H9 (cell line): ENCODE measurements at regions not wholly inside any gene's neighbourhood (a gene's known extent, or its start where the extent isn't known, plus 50 kb on each side); places are given as distances from the start of the nearest gene placed in this dataset.
"Not testable (repeated sequence)": the region's sequence is repeated elsewhere in the genome, so short reads cannot be mapped to it uniquely, and the experiment has no call there.

Source experiments
- DNase-seq: peaks from one replicate; pipeline ENCODE4 v3.0.0-alpha.2; 2017
- H2AFZ ChIP-seq: one replicate; pipeline ENCODE4 v1.6.1; 2013; ENCODE audit warnings: mild to moderate bottlenecking, low read length, control low read depth, moderate library complexity
- H2AK5ac ChIP-seq: 2 replicates; pipeline ENCODE4 v1.6.1; 2013; ENCODE audit warnings: low read length, control low read depth, mixed read lengths; ENCODE audit not compliant: insufficient read length
- H2BK120ac ChIP-seq: one replicate; pipeline ENCODE4 v1.6.1; 2013; ENCODE audit warnings: low read depth, mild to moderate bottlenecking, low read length, control low read depth, inconsistent platforms; ENCODE audit not compliant: poor library complexity, severe bottlenecking
- H2BK12ac ChIP-seq: 2 replicates; pipeline ENCODE4 v1.6.1; 2013; ENCODE audit warnings: low read length, control low read depth, mixed read lengths, low read depth; ENCODE audit not compliant: insufficient read length
- H2BK15ac ChIP-seq: 2 replicates; pipeline ENCODE4 v1.6.1; 2013; ENCODE audit warnings: low read depth, low read length, control low read depth
- H2BK20ac ChIP-seq: one replicate; pipeline ENCODE4 v1.6.1; 2013; ENCODE audit warnings: low read depth, mild to moderate bottlenecking, low read length, control low read depth, inconsistent platforms; ENCODE audit not compliant: poor library complexity, severe bottlenecking
- H2BK5ac ChIP-seq: 2 replicates; pipeline ENCODE4 v1.6.1; 2013; ENCODE audit warnings: low read length, control low read depth, mixed read lengths; ENCODE audit not compliant: insufficient read length
- H3K14ac ChIP-seq: 2 replicates; pipeline ENCODE4 v1.6.1; 2013; ENCODE audit warnings: low read length, control low read depth; ENCODE audit not compliant: insufficient read depth
- H3K18ac ChIP-seq: 2 replicates; pipeline ENCODE4 v1.6.1; 2013; ENCODE audit warnings: low read depth, mild to moderate bottlenecking, mixed read lengths, low read length, control low read depth; ENCODE audit not compliant: insufficient read length
- H3K23ac ChIP-seq: 2 replicates; pipeline ENCODE4 v1.6.1; 2013; ENCODE audit warnings: low read length, control low read depth, mixed read lengths, low read depth; ENCODE audit not compliant: insufficient read length
- H3K23me2 ChIP-seq: 2 replicates; pipeline ENCODE4 v1.6.1; 2013; ENCODE audit warnings: low read depth, mild to moderate bottlenecking, mixed read lengths, low read length, control low read depth; ENCODE audit not compliant: insufficient read length, poor library complexity, severe bottlenecking
- H3K27ac ChIP-seq: 2 replicates; pipeline ENCODE4 v1.5.1; 2013; ENCODE audit warnings: low read length, control low read depth, mixed read lengths, low read depth; ENCODE audit not compliant: insufficient read length
- H3K27me3 ChIP-seq: 2 replicates; pipeline ENCODE4 v1.6.1; 2013; ENCODE audit warnings: low read length, control low read depth, inconsistent platforms; ENCODE audit not compliant: insufficient read depth
- H3K4ac ChIP-seq: 2 replicates; pipeline ENCODE4 v1.6.1; 2013; ENCODE audit warnings: low read depth, mild to moderate bottlenecking, control low read depth, inconsistent platforms, low read length, moderate library complexity
- H3K4me1 ChIP-seq: 2 replicates; pipeline ENCODE4 v1.6.1; 2013; ENCODE audit warnings: low read length, control low read depth, inconsistent platforms; ENCODE audit not compliant: insufficient read depth
- H3K4me2 ChIP-seq: 2 replicates; pipeline ENCODE4 v1.6.1; 2013; ENCODE audit warnings: low read length, control low read depth, mixed read lengths; ENCODE audit not compliant: insufficient read length, insufficient read depth
- H3K56ac ChIP-seq: 2 replicates; pipeline ENCODE4 v1.6.1; 2013; ENCODE audit warnings: low read depth, mild to moderate bottlenecking, mixed read lengths, low read length, control low read depth; ENCODE audit not compliant: insufficient read length
- H3K79me1 ChIP-seq: 2 replicates; pipeline ENCODE4 v1.6.1; 2013; ENCODE audit warnings: low read depth, mild to moderate bottlenecking, moderate library complexity, low read length, control low read depth, inconsistent platforms; ENCODE audit not compliant: insufficient read depth, poor library complexity, severe bottlenecking
- H3K79me2 ChIP-seq: 2 replicates; pipeline ENCODE4 v1.6.1; 2013; ENCODE audit warnings: low read length, control low read depth, inconsistent platforms; ENCODE audit not compliant: insufficient read depth
- H3K9ac ChIP-seq: 2 replicates; pipeline ENCODE4 v1.6.1; 2013; ENCODE audit warnings: low read length, control low read depth, mixed read lengths; ENCODE audit not compliant: insufficient read length; ENCODE audit errors: extremely low read depth
- H3K9me3 ChIP-seq: one replicate; pipeline ENCODE4 v1.6.1; 2013; ENCODE audit warnings: low read depth, low read length, inconsistent platforms; ENCODE audit not compliant: control insufficient read depth
- H3T11ph ChIP-seq: one replicate; pipeline ENCODE4 v1.6.1; 2013; ENCODE audit warnings: mild to moderate bottlenecking, low read length, control low read depth, inconsistent platforms
- H4K20me1 ChIP-seq: one replicate; pipeline ENCODE4 v1.6.1; 2013; ENCODE audit not compliant: control insufficient read depth, insufficient read length, insufficient read depth
- H4K5ac ChIP-seq: 2 replicates; pipeline ENCODE4 v1.6.1; 2013; ENCODE audit warnings: low read depth, mild to moderate bottlenecking, mixed read lengths, low read length, control low read depth; ENCODE audit not compliant: insufficient read length
- H4K8ac ChIP-seq: replicated peaks from 2 replicates; pipeline ENCODE4 v1.6.1; 2013; ENCODE audit warnings: low read length, control low read depth, mixed read lengths, low read depth; ENCODE audit not compliant: insufficient read length
- H4K91ac ChIP-seq: 2 replicates; pipeline ENCODE4 v1.6.1; 2013; ENCODE audit warnings: low read depth, mild to moderate bottlenecking, moderate library complexity, mixed read lengths, low read length, control low read depth; ENCODE audit not compliant: insufficient read length
- H3K27ac Mint-ChIP-seq, 3 experiments: 2 replicates in 2 of 3; 3 replicates in 1 of 3; pipeline ENCODE4 v1.8.0; 2020 to 2021; ENCODE audit warnings: mixed read lengths in 3 of 3, mild to moderate bottlenecking in 1 of 3, moderate library complexity in 1 of 3
- H3K27me3 Mint-ChIP-seq: 2 replicates; pipeline ENCODE4 v1.8.0; 2021; ENCODE audit warnings: low read depth, mild to moderate bottlenecking, moderate library complexity, mixed read lengths
- H3K36me3 Mint-ChIP-seq, 3 experiments: 2 replicates in 2 of 3; 3 replicates in 1 of 3; pipeline ENCODE4 v1.8.0; 2020 to 2021; ENCODE audit warnings: low read depth in 3 of 3, mixed read lengths in 3 of 3; ENCODE audit not compliant: insufficient read depth in 1 of 3
- H3K4me1 Mint-ChIP-seq, 2 experiments: 2 replicates each; pipeline ENCODE4 v1.8.0; 2020; ENCODE audit warnings: mixed read lengths in 2 of 2
- H3K4me3 Mint-ChIP-seq, 2 experiments: 2 replicates in 1 of 2; 3 replicates in 1 of 2; pipeline ENCODE4 v1.8.0; 2020 to 2021; ENCODE audit warnings: mild to moderate bottlenecking in 2 of 2, mixed read lengths in 2 of 2, moderate library complexity in 1 of 2
- H3K9me3 Mint-ChIP-seq, 2 experiments: 2 replicates in 1 of 2; 3 replicates in 1 of 2; pipeline ENCODE4 v1.8.0; 2020; ENCODE audit warnings: mild to moderate bottlenecking in 2 of 2, mixed read lengths in 2 of 2, moderate library complexity in 1 of 2
- WGBS: extraction: QIAGEN DNeasy Blood & Tissue Kit; methylation state at CpG from one replicate; pipeline ENCODE4 v1.1.7; 2013; ENCODE audit warnings: missing lambda C conversion rate, low lambda C conversion rate, mixed read lengths; ENCODE audit not compliant: insufficient read length; ENCODE audit errors: extremely low coverage; 5-methylcytosine and 5-hydroxymethylcytosine counted together
- TF ChIP-seq, protein P1 (sequence below): fragments of 200-600 bp; sonication (generic); conservative IDR thresholded peaks from 3 replicates; pipeline ENCODE4 v1.8.0; 2021; ENCODE audit warnings: antibody characterized with exemption, mild to moderate bottlenecking

GRCh38 chr6:74594350-74594749 is 611.5 kb downstream of the COL12A1 start:
- not testable (repeated sequence) for H3K9ac ChIP-seq, H3T11ph ChIP-seq, H3K56ac ChIP-seq, DNase-seq, H2BK5ac ChIP-seq, H3K4ac ChIP-seq, H2BK12ac ChIP-seq, H4K91ac ChIP-seq, H4K5ac ChIP-seq, H3K9me3 Mint-ChIP-seq, H2BK15ac ChIP-seq, H3K23ac ChIP-seq, H3K23me2 ChIP-seq, H2BK120ac ChIP-seq, H3K9me3 ChIP-seq, H3K4me2 ChIP-seq, H3K79me1 ChIP-seq, H3K27ac Mint-ChIP-seq, H3K36me3 Mint-ChIP-seq, H4K20me1 ChIP-seq, H3K27me3 Mint-ChIP-seq, H3K79me2 ChIP-seq, H3K4me1 ChIP-seq, H3K27me3 ChIP-seq, H3K27ac ChIP-seq, H2AFZ ChIP-seq, H2BK20ac ChIP-seq, H2AK5ac ChIP-seq, H3K14ac ChIP-seq, H3K4me3 Mint-ChIP-seq, H3K18ac ChIP-seq, H4K8ac ChIP-seq, H3K4me1 Mint-ChIP-seq
- TF ChIP-seq, protein P1, sequence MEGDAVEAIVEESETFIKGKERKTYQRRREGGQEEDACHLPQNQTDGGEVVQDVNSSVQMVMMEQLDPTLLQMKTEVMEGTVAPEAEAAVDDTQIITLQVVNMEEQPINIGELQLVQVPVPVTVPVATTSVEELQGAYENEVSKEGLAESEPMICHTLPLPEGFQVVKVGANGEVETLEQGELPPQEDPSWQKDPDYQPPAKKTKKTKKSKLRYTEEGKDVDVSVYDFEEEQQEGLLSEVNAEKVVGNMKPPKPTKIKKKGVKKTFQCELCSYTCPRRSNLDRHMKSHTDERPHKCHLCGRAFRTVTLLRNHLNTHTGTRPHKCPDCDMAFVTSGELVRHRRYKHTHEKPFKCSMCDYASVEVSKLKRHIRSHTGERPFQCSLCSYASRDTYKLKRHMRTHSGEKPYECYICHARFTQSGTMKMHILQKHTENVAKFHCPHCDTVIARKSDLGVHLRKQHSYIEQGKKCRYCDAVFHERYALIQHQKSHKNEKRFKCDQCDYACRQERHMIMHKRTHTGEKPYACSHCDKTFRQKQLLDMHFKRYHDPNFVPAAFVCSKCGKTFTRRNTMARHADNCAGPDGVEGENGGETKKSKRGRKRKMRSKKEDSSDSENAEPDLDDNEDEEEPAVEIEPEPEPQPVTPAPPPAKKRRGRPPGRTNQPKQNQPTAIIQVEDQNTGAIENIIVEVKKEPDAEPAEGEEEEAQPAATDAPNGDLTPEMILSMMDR: peak; percentile 60
- no CpG with 5 or more reads among the region's 4 CpGs for WGBS
